GM23338 (cell line): ENCODE measurements at regions not wholly inside any gene's neighbourhood (a gene's known extent, or its start where the extent isn't known, plus 50 kb on each side); places are given as distances from the start of the nearest gene placed in this dataset.
A peak's percentile ranks its signal among the peaks of the same experiment; 100 is the strongest.

Source experiments
- ATAC-seq: fragments of 200-7000 bp; cut with Tn5 transposase; 3 replicates; pipeline ENCODE4 v1.9.1; 2020
- DNase-seq: peaks from one replicate; pipeline ENCODE4 v3.0.0-alpha.2; 2015; ENCODE audit warnings: low spot score
- H2AFZ ChIP-seq: fragments of 200-600 bp; sonication (generic); 2 replicates; pipeline ENCODE4 v1.8.0; 2016; ENCODE audit warnings: antibody characterized with exemption, mild to moderate bottlenecking, moderate library complexity
- H3F3A ChIP-seq: fragments of 200-600 bp; sonication (generic); replicated peaks from 2 replicates; pipeline ENCODE4 v1.8.0; 2017; ENCODE audit warnings: antibody characterized with exemption, mixed run types, low read depth
- H3K27ac ChIP-seq: fragments of 200-600 bp; sonication (generic); 2 replicates; pipeline ENCODE4 v1.6.1; 2016; ENCODE audit warnings: low read depth
- H3K27me3 ChIP-seq: fragments of 200-600 bp; sonication (generic); 2 replicates; pipeline ENCODE4 v1.8.0; 2016; ENCODE audit warnings: mild to moderate bottlenecking, mixed run types, moderate library complexity; ENCODE audit not compliant: insufficient read depth
- H3K36me3 ChIP-seq: fragments of 200-600 bp; sonication (generic); 2 replicates; pipeline ENCODE4 v1.8.0; 2016; ENCODE audit warnings: mild to moderate bottlenecking; ENCODE audit not compliant: insufficient read depth
- H3K4me1 ChIP-seq: fragments of 200-600 bp; sonication (generic); 2 replicates; pipeline ENCODE4 v1.8.0; 2016; ENCODE audit warnings: mild to moderate bottlenecking, moderate library complexity; ENCODE audit not compliant: insufficient read depth
- H3K4me2 ChIP-seq: fragments of 200-600 bp; sonication (generic); 2 replicates; pipeline ENCODE4 v1.7.1; 2017; ENCODE audit warnings: mixed run types
- H3K4me3 ChIP-seq: fragments of 200-600 bp; sonication (generic); 2 replicates; pipeline ENCODE4 v1.6.1; 2016; ENCODE audit warnings: mixed run types
- H3K79me2 ChIP-seq: fragments of 200-600 bp; sonication (generic); replicated peaks from 2 replicates; pipeline ENCODE4 v1.8.0; 2017; ENCODE audit warnings: mild to moderate bottlenecking; ENCODE audit not compliant: insufficient read depth
- H3K9me2 ChIP-seq: fragments of 200-600 bp; sonication (generic); 2 replicates; pipeline ENCODE4 v1.8.0; 2017; ENCODE audit not compliant: insufficient read depth
- H4K20me1 ChIP-seq: fragments of 200-600 bp; sonication (generic); replicated peaks from 2 replicates; pipeline ENCODE4 v1.8.0; 2017; ENCODE audit warnings: mild to moderate bottlenecking; ENCODE audit not compliant: insufficient read depth
- H3K27ac Mint-ChIP-seq: 2 replicates; pipeline ENCODE4 v1.8.0; 2020; ENCODE audit warnings: inconsistent platforms, mild to moderate bottlenecking, moderate library complexity, mixed read lengths
- H3K27me3 Mint-ChIP-seq: 3 replicates; pipeline ENCODE4 v1.8.0; 2022; ENCODE audit warnings: low read depth, mild to moderate bottlenecking, moderate library complexity, mixed read lengths, inconsistent platforms; ENCODE audit not compliant: insufficient read depth, poor library complexity
- H3K36me3 Mint-ChIP-seq: 3 replicates; pipeline ENCODE4 v1.8.0; 2021; ENCODE audit warnings: low read depth, mild to moderate bottlenecking, inconsistent platforms, moderate library complexity, mixed read lengths
- H3K4me1 Mint-ChIP-seq: 3 replicates; pipeline ENCODE4 v1.8.0; 2020; ENCODE audit warnings: mild to moderate bottlenecking, inconsistent platforms, mixed read lengths
- H3K4me3 Mint-ChIP-seq: 3 replicates; pipeline ENCODE4 v1.8.0; 2021; ENCODE audit warnings: moderate library complexity, mild to moderate bottlenecking, inconsistent platforms, mixed read lengths
- H3K9me3 Mint-ChIP-seq: 3 replicates; pipeline ENCODE4 v1.8.0; 2020; ENCODE audit warnings: moderate library complexity, mild to moderate bottlenecking, inconsistent platforms, mixed read lengths
- CREB1 ChIP-seq: fragments of 250-450 bp; sonication (Bioruptor Pico); IDR thresholded peaks from 2 replicates; pipeline ENCODE4 v1.5.0; 2020; ENCODE audit warnings: low read depth, mild to moderate bottlenecking, moderate library complexity
- EZH2phosphoT487 ChIP-seq: fragments of 200-600 bp; sonication (generic); IDR thresholded peaks from one replicate; pipeline ENCODE4 v1.8.1; 2018; ENCODE audit warnings: antibody characterized with exemption; ENCODE audit not compliant: unreplicated experiment
- JUNB ChIP-seq: IDR thresholded peaks from one replicate; pipeline ENCODE4 v1.6.1; 2016; ENCODE audit warnings: antibody characterized with exemption; ENCODE audit not compliant: unreplicated experiment
- NANOG ChIP-seq: IDR thresholded peaks from 2 replicates; pipeline ENCODE4 v1.6.1; 2016; ENCODE audit warnings: antibody characterized with exemption, borderline replicate concordance
- POLR2AphosphoS5 ChIP-seq: IDR thresholded peaks from 2 replicates; pipeline ENCODE4 v1.6.1; 2016; ENCODE audit warnings: antibody characterized with exemption, low read depth
- REST ChIP-seq: IDR thresholded peaks from one replicate; pipeline ENCODE4 v1.6.1; 2018; ENCODE audit warnings: antibody characterized with exemption; ENCODE audit not compliant: unreplicated experiment
- STAT1 ChIP-seq: IDR thresholded peaks from one replicate; pipeline ENCODE4 v1.6.1; 2016; ENCODE audit warnings: antibody characterized with exemption; ENCODE audit not compliant: unreplicated experiment
- ZNF114 ChIP-seq: fragments of 250-450 bp; sonication (Bioruptor Pico); IDR thresholded peaks from 2 replicates; pipeline ENCODE4 v1.5.0; 2020; ENCODE audit warnings: mild to moderate bottlenecking, moderate library complexity
- ZNF462 ChIP-seq: fragments of 250-450 bp; sonication (Bioruptor Pico); IDR thresholded peaks from 2 replicates; pipeline ENCODE4 v1.5.0; 2020; ENCODE audit warnings: mild to moderate bottlenecking, moderate library complexity
- TF ChIP-seq, protein P1 (sequence below), 2 experiments: fragments of 200-600 bp in 1 of 2; sonication (generic) in 1 of 2; conservative IDR thresholded peaks; 2 replicates each; pipeline versions ENCODE4 v1.5.1 to v1.6.1; 2016 to 2017; ENCODE audit warnings: antibody characterized with exemption in 2 of 2, low read depth in 2 of 2, mild to moderate bottlenecking in 2 of 2, moderate library complexity in 1 of 2

GRCh38 chr18:35827275-35827902, 145.1 kb upstream of the RMP24 start:
- Histone ChIP-seq H4K20me1 (no peaks in the 10 kb centered on the region), H3K36me3 (peaks cover 15% of the 10 kb centered on the region), H3K27me3 (no peaks in the 10 kb centered on the region), H3F3A (peaks cover 15% of the 10 kb centered on the region), H3K4me1 (peaks cover 24% of the 10 kb centered on the region), H3K9me2 (peaks cover 16% of the 10 kb centered on the region), H3K79me2 (no peaks in the 10 kb centered on the region), H2AFZ (no peak overlapping the region), H3K27ac (peak overlapping the region; percentile 94), H3K4me3 (no peak overlapping the region), H3K4me2 (no peak overlapping the region)
- TF ChIP-seq ZNF462 (CRISPR knock-in tag) (peak; percentile 97), NANOG (peak; percentile 87), CREB1 (CRISPR knock-in tag) (peak; percentile 58), REST (no peak), JUNB (no peak), POLR2AphosphoS5 (no peak), EZH2phosphoT487 (no peak), ZNF114 (CRISPR knock-in tag) (0 out of 2 replicates have a peak, but pooled peaks have one; percentile 22), STAT1 (no peak)
- TF ChIP-seq, protein P1, sequence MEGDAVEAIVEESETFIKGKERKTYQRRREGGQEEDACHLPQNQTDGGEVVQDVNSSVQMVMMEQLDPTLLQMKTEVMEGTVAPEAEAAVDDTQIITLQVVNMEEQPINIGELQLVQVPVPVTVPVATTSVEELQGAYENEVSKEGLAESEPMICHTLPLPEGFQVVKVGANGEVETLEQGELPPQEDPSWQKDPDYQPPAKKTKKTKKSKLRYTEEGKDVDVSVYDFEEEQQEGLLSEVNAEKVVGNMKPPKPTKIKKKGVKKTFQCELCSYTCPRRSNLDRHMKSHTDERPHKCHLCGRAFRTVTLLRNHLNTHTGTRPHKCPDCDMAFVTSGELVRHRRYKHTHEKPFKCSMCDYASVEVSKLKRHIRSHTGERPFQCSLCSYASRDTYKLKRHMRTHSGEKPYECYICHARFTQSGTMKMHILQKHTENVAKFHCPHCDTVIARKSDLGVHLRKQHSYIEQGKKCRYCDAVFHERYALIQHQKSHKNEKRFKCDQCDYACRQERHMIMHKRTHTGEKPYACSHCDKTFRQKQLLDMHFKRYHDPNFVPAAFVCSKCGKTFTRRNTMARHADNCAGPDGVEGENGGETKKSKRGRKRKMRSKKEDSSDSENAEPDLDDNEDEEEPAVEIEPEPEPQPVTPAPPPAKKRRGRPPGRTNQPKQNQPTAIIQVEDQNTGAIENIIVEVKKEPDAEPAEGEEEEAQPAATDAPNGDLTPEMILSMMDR (conservative IDR thresholded peaks at IDR 0.05; ENCODE audit: low read depth in 2 of 2), result no peak
- peak overlapping the region; percentile 99 for H3K27ac Mint-ChIP-seq
- peaks cover 12% of the 10 kb centered on the region for H3K27me3 Mint-ChIP-seq
- ATAC-seq (peak; percentile 97), DNase-seq (peak; percentile 97)
- peaks cover 38% of the 10 kb centered on the region for H3K4me1 Mint-ChIP-seq
- H3K36me3 Mint-ChIP-seq, result peaks cover 46% of the 10 kb centered on the region
- H3K9me3 Mint-ChIP-seq, result peaks cover 50% of the 10 kb centered on the region
- no peak overlapping the region for H3K4me3 Mint-ChIP-seq
